GM21825 (cell line): ENCODE measurements at regions not wholly inside any gene's neighbourhood (a gene's known extent, or its start where the extent isn't known, plus 50 kb on each side); places are given as distances from the start of the nearest gene placed in this dataset.
A peak's percentile ranks its signal among the peaks of the same experiment; 100 is the strongest.

Experiments used
- ATAC-seq: cut with Tn5 transposase; IDR thresholded peaks from one replicate; pipeline ENCODE4 v1.9.1; 2021; ENCODE audit warnings: mild to moderate bottlenecking, moderate library complexity; ENCODE audit not compliant: unreplicated experiment

DNA sequence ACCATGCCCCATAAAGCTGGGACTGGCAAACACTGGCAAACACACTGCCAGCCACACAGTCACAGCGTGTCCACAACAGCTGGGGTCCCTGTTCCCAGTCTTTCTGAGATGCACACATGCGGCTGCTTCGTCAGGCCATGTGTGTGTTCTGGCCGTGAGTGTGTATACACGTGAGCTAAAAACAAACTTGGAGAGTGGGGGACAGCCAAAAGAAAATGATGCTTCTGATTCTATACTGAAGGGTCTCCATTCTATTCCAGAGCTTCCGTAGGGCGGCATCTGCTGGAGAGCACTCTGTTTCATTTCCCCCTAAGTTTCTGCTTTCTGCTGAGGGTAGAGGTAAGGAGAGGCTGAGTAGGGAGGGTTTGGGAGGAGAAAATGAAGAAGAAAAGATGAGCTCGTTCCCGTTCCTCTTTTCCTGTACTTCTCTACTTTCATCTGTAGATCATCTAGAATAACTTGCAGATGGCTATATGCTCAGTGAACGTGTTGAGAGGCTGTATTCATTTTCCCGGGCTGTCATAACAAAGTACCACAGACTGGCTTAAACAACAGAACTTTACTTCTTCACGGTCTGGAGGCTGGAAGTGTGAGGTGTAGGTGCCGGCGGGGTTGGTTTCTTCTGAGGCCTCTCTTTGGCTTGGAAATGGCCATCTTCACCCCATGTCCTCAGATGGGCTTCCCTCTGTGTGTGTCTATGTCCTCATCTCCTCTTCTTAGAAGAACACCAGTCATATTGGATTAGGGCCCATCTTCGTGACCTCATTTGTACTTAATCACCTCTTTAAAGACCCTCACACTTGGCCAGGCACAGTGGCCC lies 151.6 kb downstream of the TOMM20 start:
- no peak for ATAC-seq

DNA sequence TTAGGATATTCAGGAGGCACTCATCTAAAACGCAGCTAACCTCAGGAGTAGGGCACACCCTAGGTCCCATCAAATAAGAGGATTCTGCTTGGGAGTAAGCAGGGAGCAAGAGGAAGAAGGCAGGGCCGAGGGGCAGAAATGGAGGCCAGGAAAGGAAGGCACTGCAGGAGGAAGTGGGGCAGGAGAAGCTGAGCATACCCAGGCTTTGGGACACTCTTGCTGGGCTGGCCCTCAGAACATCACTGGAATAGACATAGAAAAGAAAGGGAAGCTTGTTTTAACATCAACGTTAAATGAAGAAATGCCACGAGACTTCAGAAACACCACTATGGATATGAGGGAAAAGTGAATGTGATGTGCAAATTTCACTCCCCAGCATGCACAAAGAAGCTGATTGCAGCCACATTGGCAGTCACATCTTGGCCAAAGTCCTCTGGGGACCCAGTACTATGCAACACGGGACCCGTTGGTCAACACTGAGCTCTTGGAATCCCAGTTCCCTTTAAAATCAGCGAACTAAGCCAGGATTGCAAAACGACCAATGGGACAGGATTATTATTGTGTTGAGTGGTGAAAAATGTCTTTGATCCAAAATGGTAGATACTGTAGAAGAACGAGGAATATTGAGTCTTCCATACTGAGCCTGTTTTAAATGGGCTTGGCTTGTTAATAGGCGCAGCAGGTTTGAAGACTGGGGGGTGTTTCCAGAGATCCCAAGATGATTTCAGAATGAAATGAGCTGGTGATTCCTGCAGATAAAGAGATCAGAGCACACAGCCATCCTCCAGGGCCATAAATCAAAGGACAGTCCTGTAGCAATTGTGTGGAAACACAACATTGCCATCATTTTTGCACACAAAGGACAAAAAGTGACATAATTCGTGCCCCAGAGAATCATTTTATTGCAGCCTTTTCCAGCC lies 152.4 kb downstream of the TOMM20 start:
- ATAC-seq = no peak

DNA sequence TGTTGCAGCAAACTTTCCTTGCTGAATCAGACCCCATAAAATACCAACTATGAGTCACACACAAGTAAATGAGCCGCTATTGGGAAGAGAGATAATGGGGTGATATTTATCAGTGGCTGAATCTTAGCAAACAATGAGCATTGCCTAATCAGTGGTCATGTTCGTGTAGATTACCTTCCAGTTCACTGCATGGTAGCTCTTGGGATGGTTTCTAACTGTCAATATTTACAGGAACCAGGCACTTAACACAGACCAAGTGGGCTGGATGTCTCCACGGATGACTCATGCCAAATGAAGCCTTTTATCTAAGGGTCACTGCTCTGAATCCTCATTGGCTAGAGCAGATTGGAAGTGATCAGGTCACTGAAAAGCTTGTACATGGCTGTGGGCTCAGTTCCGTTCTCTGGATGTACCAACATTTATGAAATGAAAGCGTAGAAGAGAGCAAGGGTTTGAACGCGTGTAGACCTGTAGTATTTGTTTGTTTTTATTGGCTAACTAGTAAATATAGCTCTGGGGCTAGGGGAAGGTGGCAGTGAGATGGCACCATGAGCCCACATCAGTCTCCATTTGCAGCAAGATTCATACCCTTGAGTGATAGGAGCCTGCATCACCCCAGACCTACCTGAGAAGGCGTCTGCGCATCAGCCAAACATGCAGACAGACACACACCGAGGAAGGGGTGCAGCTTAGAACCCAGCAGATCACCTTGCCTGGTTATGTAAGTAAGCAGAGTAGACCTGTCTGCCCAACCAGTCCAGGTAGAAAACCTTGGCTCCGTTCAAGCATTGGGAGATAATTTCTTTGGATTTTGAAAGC lies 153.3 kb downstream of the TOMM20 start:
- no peak for ATAC-seq

DNA sequence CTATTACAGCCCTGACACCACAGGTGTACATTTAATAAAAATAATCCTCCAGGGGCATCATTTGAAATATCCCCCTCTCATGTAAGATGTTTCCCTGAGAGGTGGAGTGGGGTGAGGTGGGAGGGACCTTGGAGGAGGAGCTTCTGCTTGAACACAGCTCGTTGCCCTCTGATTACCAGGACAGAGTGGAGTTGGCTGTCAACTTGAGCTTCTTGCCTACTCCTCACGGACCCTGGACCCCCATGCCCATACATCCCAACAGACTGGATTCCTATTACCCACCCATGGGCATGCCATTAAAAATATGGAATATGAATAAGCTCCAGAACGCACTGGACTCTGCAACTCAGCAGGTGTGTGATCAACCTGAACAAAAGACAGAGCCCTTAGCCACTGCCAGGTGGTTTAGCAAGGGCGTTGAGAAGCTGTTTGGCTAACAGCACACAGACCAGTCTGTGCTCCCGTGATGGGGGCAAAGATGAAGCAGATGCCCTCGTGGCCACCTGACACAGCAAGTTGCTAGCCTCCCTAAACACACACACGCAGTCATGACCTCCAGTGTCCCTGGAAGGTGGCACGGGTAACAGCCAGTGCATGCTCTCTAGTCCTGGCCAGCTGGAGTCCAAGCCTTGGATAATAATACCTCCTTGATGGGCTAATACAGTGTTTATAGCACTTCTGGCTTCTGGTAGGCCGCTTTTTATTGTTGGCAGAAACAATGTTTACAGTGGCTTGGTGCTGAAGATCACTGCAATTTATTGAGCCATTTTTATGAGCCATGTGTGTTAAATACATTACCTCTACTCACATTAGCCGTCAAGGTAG lies 155.0 kb downstream of the TOMM20 start:
- no peak for ATAC-seq

DNA sequence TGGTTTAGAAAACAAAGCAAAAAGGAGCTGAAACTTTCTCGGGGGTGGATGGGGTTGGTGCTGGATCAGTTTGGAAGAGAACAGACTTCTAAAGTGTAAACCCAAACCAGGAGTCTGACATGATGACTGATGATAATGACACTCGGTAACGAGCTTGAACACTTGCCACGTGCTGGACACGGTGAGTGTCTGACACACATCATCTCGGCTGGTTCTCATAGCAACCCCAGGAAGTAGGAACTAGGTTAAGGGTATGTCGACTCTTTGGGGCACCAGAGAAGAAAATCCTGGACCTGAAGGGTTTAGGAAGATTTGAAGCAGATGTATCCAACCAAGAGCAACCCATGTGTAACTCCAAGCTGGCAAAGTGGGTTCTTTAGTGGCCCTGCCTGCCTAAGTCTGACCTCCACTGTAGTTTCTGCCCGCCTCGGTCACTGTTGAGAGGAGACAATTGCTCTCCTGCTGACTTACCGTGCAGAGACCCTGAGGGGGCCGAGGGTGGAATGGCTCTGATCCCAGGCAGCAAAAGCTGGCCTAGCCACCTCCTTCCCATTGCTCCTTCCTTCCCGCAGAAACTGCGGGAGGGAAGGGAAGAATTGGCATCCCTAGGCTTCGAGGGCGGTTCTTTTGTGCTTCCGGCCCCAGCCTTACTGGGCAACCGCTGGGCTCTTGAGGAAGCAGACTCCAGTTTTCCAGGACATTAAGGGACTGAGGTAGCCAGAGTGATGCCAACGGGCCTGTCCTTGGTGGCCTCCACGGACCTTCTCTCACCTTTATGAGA lies 156.0 kb downstream of the TOMM20 start:
- ATAC-seq = no peak

DNA sequence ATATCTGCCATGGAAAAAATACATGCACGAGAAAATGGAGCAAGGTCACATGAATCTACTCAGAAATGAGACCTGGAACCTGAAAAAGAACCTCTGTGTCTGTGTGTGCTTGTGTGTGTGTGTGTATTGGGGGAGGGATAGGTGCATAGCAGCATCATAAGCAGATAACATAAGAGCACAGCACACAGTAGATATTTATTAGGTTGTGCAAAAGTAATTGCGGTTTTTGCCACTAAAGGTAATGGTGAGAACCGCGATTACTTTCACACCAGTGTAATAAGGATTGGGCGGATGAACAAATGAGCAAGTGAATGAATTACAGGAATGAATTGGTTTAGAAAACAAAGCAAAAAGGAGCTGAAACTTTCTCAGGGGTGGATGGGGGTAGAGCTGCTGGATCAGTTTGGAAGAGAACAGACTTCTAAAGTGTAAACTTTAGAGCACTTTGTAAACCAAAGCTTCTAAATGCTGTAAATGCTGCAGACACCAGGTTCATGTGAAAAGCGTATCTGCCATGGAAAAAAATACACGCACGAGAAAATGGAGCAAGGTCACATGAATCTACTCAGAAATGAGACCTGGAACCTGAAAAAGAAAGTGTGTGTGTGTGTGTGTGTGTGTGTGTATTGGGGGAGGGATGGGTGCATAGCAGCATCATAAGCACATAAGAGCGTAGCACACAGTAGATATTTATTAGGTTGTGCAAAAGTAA lies 156.9 kb downstream of the TOMM20 start:
- ATAC-seq = no peak

DNA sequence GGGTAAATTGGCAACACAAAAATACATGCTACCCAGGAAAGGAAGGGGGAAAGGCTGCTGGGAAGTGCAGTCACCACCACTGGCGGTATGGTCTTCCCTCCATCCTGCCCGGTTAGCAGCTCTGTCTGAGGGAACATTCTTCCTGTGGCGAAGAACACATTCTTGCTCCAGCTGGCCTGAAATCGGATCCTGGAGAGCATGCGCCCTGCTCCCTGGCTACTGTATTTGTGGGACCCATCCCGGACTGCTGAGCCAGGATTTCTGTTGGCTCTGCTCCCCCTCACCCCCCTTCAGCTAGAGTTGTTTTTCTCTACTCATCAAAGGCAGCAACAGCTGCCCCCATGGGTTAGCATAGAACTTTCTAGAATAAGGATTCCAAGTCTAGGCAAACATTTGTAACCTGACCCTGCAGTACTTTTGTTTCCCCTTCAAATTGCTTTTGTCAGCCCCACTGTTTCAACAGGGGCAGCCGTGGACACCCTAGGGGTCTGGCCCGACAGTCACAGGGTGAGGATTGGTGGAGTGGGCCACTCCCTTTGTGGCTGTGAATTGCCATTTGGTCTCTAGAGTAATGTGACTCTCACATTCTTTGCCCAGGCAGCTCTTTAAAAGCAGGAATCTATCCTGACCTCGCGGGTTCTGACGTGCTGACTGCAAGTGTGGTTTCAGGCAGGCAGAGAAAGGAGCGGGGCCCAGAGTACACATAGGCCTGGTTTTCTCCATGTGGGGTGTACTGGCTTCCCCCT lies 157.7 kb downstream of the TOMM20 start:
- no peak for ATAC-seq

DNA sequence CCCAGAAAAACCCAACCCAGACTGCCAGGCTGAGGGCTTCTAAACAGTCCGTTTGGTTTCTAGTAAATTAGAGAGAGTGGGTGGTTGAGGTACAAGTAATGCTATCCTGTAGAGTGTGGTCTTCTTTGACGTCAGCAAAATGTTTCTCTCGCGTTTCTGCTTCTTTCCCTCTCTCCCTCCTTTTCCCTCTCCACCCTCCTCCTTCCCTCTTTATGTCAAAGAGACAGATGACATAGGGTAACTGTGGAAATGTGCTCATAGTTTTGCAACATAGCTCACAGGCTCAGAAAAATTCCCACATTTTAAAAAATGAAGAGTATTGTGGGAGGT lies 158.3 kb downstream of the TOMM20 start:
- ATAC-seq = no peak

DNA sequence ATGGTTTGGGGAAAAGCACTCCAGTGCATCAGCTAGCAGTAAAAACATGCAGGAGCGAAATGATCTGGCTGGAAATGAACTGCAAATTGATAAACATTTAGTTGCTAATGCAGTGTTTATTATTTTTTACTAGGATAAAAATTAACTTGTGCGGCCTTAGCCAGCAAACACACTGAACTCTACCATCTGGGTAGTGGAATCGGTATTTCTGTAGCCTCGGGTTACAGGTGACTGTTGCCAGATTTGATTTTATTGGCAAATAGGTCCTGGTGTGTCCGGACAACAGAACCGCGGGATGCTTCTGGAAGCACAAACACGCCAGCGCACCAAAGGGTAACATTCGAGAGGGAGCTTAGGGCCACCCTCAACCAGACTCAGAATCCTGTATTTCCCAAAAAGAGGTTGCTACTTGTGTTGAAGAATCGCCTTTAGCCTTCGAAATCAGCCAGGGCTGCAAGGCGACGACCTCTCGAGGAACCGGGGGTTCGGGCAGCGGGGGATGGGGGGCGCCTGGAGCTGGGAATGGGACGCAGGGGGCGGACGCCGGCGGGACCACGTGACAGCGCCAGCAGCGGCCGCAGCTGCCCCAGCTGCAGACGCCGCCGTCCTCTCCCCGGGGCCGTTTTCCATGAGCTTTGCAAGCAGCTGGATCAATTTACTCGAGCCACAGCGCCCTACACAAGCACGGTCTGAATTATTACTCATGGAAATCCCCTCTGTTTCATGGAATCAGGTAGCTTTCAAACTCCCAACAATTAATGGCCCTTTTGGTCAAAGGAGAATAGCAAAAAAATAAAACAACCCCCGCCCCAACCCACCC lies 158.8 kb downstream of the TOMM20 start:
- no peak for ATAC-seq

DNA sequence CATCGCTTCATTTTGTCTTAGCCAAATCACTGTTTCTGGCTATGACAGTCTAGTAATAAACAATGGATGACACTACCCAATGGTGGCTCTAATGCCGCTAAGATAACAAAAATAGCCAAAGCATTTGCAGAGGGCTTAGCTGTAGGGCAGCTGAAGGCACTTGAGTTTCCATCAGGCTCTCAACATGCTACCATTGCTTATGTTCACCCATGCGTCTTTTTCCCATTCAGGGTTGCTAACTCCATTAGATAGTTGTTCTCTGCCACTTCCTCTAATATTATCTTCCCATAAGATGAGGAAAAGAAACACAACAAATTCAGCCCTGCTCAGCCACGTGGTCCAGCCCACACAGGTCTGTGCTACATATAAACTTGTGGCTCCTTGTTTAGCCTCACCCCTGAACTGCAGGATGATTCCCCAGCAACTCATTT lies 159.6 kb downstream of the TOMM20 start:
- no peak for ATAC-seq

DNA sequence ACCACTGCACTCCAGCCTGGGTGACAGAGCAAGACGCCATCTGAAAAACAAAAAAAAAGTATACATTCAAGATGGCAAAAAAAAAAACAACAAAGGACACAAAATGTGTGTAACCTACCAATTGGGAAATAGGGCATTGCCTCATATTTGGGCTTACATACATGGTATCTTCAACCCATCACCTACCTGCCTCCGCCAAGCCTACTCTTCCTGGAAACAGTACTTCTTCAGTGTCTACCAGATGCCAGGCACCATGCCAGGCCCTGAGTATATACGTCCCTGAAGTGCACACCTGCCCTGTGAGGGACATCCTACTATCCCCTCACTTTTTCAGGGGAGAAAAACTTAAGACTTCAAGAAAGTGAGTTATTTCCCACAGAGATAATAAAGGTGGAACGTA lies 160.2 kb downstream of the TOMM20 start:
- no peak for ATAC-seq

DNA sequence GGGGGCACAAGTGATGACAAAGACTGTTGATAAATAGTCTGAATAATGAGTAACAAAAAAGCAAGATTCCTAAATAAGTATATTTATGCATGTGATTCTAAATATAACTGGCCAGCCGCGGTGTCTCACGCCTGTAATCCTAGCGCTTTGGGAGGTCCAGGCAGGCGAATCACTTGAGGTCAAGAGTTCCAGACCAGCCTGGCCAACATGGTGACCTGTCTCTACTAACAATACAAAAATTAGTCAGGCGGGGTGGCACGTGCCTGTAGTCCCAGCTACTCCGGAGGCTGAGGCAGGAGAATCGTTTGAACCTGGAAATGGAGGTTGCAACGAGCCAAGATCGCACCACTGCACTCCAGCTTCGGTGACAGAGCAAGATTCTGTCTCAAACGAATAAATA lies 161.5 kb downstream of the TOMM20 start:
- no peak for ATAC-seq

DNA sequence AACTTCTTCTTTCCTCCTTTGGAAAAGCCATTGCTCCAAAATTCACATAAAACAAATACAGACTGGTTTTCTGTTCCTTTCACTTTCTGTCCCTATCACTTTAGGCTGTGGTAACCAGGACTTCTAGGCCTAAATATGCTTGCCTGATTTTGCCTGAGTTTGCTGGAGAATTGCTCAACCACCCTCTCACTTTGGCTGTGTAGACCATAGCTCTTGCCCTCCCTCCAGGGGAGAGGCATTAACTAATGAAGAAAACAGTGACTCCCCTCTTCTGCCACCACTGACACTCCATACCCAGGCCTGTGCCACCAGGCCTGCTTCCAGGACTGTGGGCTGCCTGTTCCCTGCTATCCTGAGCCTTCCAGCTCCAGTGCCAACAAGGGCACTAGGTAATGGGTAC lies 163.5 kb downstream of the TOMM20 start:
- no peak for ATAC-seq

DNA sequence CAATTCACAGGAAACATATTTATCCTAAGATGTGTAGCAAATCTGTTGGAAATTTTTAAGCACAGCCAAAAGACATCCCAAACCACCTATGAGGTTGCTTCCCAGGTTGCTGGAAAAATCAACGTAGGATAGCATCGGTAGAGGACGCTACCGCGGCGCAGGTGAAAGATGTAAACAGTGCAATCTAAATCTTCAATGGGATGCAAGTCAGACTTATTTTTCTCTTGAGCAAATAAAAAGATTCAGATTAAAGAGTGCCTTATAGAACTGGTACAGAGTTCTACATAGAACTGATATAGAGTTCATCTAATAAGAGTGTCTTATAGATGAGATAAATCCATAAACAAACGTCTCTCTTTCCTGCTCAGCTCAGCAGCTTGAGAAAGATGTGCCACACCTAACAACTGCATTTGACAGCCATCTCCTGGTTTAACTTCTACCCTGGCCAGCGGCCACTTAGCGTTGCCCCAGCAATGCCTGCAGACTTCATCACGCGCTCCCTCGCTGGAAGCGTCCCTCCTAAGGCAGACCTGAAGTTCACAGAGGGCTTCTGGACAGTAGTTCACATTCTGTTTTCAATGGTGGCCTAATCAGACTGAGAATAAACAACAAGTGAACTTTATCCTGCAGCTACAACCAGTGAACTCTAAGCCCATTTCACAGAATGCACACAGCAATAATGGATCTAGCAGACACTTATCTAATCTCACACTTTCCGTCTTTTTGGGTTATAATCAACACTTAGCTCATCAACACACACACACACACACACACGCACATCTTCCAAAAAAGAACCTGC lies 164.5 kb downstream of the TOMM20 start:
- no peak for ATAC-seq

DNA sequence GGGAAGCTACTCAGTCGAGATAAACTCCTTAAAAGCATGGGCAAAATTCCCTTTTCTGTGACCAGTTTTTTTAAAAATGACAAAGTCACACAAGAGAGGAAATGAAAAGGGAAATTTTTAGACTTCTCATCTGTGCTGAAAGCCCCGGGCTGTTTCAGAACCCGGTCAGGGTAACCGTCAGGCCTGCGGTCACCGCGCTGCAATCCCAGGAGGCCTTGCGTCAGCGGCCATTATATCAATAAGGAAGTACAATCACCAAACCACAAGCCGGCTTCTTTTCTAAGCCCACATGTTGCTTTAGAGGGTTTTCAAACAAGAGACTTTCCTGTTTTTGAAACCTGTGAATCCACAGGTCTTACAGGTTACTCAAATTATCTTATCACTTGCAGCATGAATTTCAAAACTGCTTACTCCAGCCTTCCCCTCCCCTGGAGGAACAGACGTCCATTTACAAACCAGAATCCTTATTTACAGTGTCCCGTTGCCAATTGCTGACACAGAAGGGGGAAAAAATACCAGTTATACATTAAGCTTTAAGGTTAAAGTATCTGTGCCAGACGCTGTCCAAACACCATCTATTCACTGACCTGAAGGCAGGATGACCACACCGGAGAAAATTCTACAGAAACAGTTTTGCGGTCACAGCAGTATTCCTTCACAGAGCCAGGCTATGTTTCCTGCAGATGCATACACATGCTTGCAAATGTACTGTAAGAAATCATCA lies 165.3 kb downstream of the TOMM20 start:
- ATAC-seq = peak; percentile 81
